GM12878 (cell line): ENCODE measurements at regions not wholly inside any gene's neighbourhood (a gene's known extent, or its start where the extent isn't known, plus 50 kb on each side); places are given as distances from the start of the nearest gene placed in this dataset.

Experiments
- NRF1 ChIP-seq: conservative IDR thresholded peaks from 2 replicates; pipeline ENCODE4 v1.6.1; 2011; ENCODE audit warnings: mild to moderate bottlenecking, low read depth, low read length, improper control_type of control experiment
- POLR2A ChIP-seq: IDR thresholded peaks from 2 replicates; pipeline ENCODE4 v1.6.1; 2011; ENCODE audit warnings: low read depth, mild to moderate bottlenecking, low read length
- RB1 ChIP-seq: fragments of 450-650 bp; formaldehyde crosslinking; IDR thresholded peaks from 2 replicates; pipeline ENCODE4 v1.6.1; 2017; ENCODE audit warnings: mild to moderate bottlenecking, borderline replicate concordance
- SP1 ChIP-seq: IDR thresholded peaks from one replicate; pipeline ENCODE4 v1.6.1; 2011; ENCODE audit warnings: low read depth, low read length
- TF ChIP-seq, protein P1 (sequence below): IDR thresholded peaks from 2 replicates; pipeline ENCODE4 v1.6.1; 2012; ENCODE audit warnings: low read depth, low read length, improper control_type of control experiment

DNA sequence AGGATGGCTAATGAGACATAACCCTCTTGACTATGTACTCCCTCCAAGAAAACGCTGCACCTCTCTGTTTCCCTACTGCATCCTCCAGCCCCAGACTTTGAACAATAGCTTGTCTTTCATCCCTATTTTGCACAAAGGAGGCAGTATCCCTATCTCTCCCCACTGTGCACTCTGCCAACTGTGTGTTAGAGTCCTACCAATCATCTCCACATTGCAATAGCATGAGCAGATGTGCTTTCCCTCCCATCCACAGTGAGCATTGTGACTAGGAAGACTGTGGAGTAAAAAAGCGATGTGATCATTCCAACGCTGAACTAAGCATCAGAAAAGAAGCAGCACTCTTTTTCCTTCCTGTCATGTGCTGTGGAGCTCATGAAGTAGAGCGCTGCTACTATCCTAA, 206.3 kb upstream of the GULP1 start:
- no peak for TF ChIP-seq POLR2A
- no peak for TF ChIP-seq SP1
- TF ChIP-seq NRF1, result no peak
- TF ChIP-seq, protein P1, sequence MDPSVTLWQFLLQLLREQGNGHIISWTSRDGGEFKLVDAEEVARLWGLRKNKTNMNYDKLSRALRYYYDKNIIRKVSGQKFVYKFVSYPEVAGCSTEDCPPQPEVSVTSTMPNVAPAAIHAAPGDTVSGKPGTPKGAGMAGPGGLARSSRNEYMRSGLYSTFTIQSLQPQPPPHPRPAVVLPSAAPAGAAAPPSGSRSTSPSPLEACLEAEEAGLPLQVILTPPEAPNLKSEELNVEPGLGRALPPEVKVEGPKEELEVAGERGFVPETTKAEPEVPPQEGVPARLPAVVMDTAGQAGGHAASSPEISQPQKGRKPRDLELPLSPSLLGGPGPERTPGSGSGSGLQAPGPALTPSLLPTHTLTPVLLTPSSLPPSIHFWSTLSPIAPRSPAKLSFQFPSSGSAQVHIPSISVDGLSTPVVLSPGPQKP, result no peak
- TF ChIP-seq RB1, result no peak
